PC-3 (cell line): ENCODE measurements at regions not wholly inside any gene's neighbourhood (a gene's known extent, or its start where the extent isn't known, plus 50 kb on each side); places are given as distances from the start of the nearest gene placed in this dataset.

Source experiments
- ATAC-seq: fragments of 200-7000 bp; cut with Tn5 transposase; 2 replicates; pipeline ENCODE4 v1.9.1; 2020; ENCODE audit warnings: mild to moderate bottlenecking, moderate library complexity
- BruUV-seq: library from RNA; stranded (reverse); fragments of 400-500 nt; replicated peaks from 2 replicates; lab custom pipeline; 2021; lab: Mats Ljungman, UMichigan
- CTCF ChIA-PET: fragments of 300-600 bp; sonication (Branson Sonifier 250); formaldehyde crosslinking; loops from one replicate; lab custom pipeline; 2022; ENCODE audit warnings: antibody characterized with exemption; lab: Charles Lee
- POLR2A ChIA-PET: fragments of 300-600 bp; sonication (Branson Sonifier 250); formaldehyde crosslinking; loops from one replicate; lab custom pipeline; 2022; ENCODE audit warnings: antibody characterized with exemption; ENCODE audit not compliant: unreplicated experiment; lab: Charles Lee
- DNase-seq: peaks from one replicate; pipeline ENCODE4 v3.0.0-alpha.2; 2015
- H2AFZ ChIP-seq: fragments of 300-600 bp; sonication (generic); 2 replicates; pipeline ENCODE4 v1.6.0; 2016; ENCODE audit warnings: antibody characterized with exemption, low read length
- H3F3A ChIP-seq: fragments of 300-600 bp; sonication (generic); one replicate; pipeline ENCODE4 v1.6.0; 2017; ENCODE audit warnings: antibody characterized with exemption, low read length, control low read depth, mild to moderate bottlenecking; ENCODE audit not compliant: unreplicated experiment
- H3K27ac ChIP-seq: fragments of 300-600 bp; sonication (generic); 2 replicates; pipeline ENCODE4 v1.5.1; 2016; ENCODE audit warnings: mild to moderate bottlenecking, low read length
- H3K27me3 ChIP-seq: fragments of 300-600 bp; sonication (generic); 2 replicates; pipeline ENCODE4 v1.6.1; 2016; ENCODE audit warnings: low read length, mixed read lengths
- H3K36me3 ChIP-seq: fragments of 300-600 bp; sonication (generic); 2 replicates; pipeline ENCODE4 v1.6.1; 2016; ENCODE audit warnings: low read depth, mixed run types, low read length, mixed read lengths
- H3K4me1 ChIP-seq: fragments of 300-600 bp; sonication (generic); 2 replicates; pipeline ENCODE4 v1.5.1; 2016; ENCODE audit warnings: low read length; ENCODE audit not compliant: insufficient read depth
- H3K4me2 ChIP-seq: fragments of 300-600 bp; sonication (generic); 2 replicates; pipeline ENCODE4 v1.6.0; 2016; ENCODE audit warnings: low read length
- H3K4me3 ChIP-seq: fragments of 300-600 bp; sonication (generic); 2 replicates; pipeline ENCODE4 v1.5.1; 2016; ENCODE audit warnings: mild to moderate bottlenecking, low read length, mixed read lengths
- H3K79me2 ChIP-seq: fragments of 300-600 bp; sonication (generic); 2 replicates; pipeline ENCODE4 v1.6.1; 2017; ENCODE audit warnings: low read length, mixed read lengths
- H3K9ac ChIP-seq: fragments of 300-600 bp; sonication (generic); 2 replicates; pipeline ENCODE4 v1.6.0; 2016; ENCODE audit warnings: mild to moderate bottlenecking, low read length
- H3K9me2 ChIP-seq: fragments of 300-600 bp; sonication (generic); replicated peaks from 2 replicates; pipeline ENCODE4 v1.6.1; 2016; ENCODE audit warnings: mixed run types, low read length, mixed read lengths
- H3K9me3 ChIP-seq: fragments of 300-600 bp; sonication (generic); 2 replicates; pipeline ENCODE4 v1.6.1; 2016; ENCODE audit warnings: low read length, mixed read lengths
- H4K20me1 ChIP-seq: fragments of 300-600 bp; sonication (generic); 2 replicates; pipeline ENCODE4 v1.6.1; 2016; ENCODE audit warnings: low read length, mixed read lengths
- CTCF ChIP-seq: fragments of 300-600 bp; sonication (generic); conservative IDR thresholded peaks from 2 replicates; pipeline ENCODE4 v1.5.1; 2017; ENCODE audit warnings: antibody characterized with exemption, low read depth, mild to moderate bottlenecking, low read length
- EZH2 ChIP-seq: fragments of 300-600 bp; sonication (generic); IDR thresholded peaks from one replicate; pipeline ENCODE4 v1.6.1; 2017; ENCODE audit warnings: antibody characterized with exemption, mild to moderate bottlenecking, low read length; ENCODE audit not compliant: unreplicated experiment
- EZH2phosphoT487 ChIP-seq: fragments of 300-600 bp; sonication (generic); IDR thresholded peaks from 2 replicates; pipeline ENCODE4 v1.6.1; 2018; ENCODE audit warnings: mild to moderate bottlenecking, antibody characterized with exemption, low read length, borderline replicate concordance
- intact Hi-C: fragments of 100-400 bp; cut with micrococcal nuclease; formaldehyde crosslinking; loops from 2 replicates; pipeline ENCODE4 v1.9.0; 2023

- H3K27ac ChIP-seq: no peak overlapping the region
- H3K9me3 ChIP-seq: no peaks in the 10 kb centered on the region
- no peaks in the 10 kb centered on the region for H4K20me1 ChIP-seq
- TF ChIP-seq EZH2phosphoT487: no peak
- no peak for TF ChIP-seq EZH2
- TF ChIP-seq CTCF: no peak
- no peak overlapping the region for H3K4me2 ChIP-seq
- ChIA-PET CTCF (no interaction called here), POLR2A (no interaction called here)
- no peaks in the 10 kb centered on the region for H3K27me3 ChIP-seq
- H3K4me1 ChIP-seq: no peaks in the 10 kb centered on the region
- H3F3A ChIP-seq: no peaks in the 10 kb centered on the region
- H3K36me3 ChIP-seq: no peaks in the 10 kb centered on the region
- no peak overlapping the region for H2AFZ ChIP-seq
- no peak overlapping the region for H3K9ac ChIP-seq
- intact Hi-C loops: no loop called here
- no peak overlapping the region for H3K4me3 ChIP-seq
- no peak for DNase-seq
- BruUV-seq: no TSS peak
- no peaks in the 10 kb centered on the region for H3K9me2 ChIP-seq
- H3K79me2 ChIP-seq: no peaks in the 10 kb centered on the region
- ATAC-seq: no peak
Observed at GRCh38 chr9:80595192-80595591, 1023.4 kb downstream of the TLE4 start.

- no peaks in the 10 kb centered on the region for H3K27me3 ChIP-seq
- H3K4me2 ChIP-seq: no peak overlapping the region
- no peaks in the 10 kb centered on the region for H3F3A ChIP-seq
- intact Hi-C loops: no loop called here
- CTCF ChIA-PET: no interaction called here
- no peak overlapping the region for H3K27ac ChIP-seq
- no peak for DNase-seq
- POLR2A ChIA-PET: no interaction called here
- H4K20me1 ChIP-seq: no peaks in the 10 kb centered on the region
- no peak overlapping the region for H3K9ac ChIP-seq
- H3K9me2 ChIP-seq: no peaks in the 10 kb centered on the region
- no peaks in the 10 kb centered on the region for H3K36me3 ChIP-seq
- no peaks in the 10 kb centered on the region for H3K4me1 ChIP-seq
- H3K4me3 ChIP-seq: no peak overlapping the region
- TF ChIP-seq EZH2phosphoT487: no peak
- no peak overlapping the region for H2AFZ ChIP-seq
- ATAC-seq: no peak
- no peaks in the 10 kb centered on the region for H3K9me3 ChIP-seq
- BruUV-seq: no TSS peak
- no peaks in the 10 kb centered on the region for H3K79me2 ChIP-seq
Observed at GRCh38 chr9:80592413-80592812, 1020.6 kb downstream of the TLE4 start.

GRCh38 chr9:80586786-80587330 lies 1015.1 kb downstream of the TLE4 start:
- Histone ChIP-seq H3K27me3 (no peaks in the 10 kb centered on the region), H3K27ac (no peak overlapping the region), H3K79me2 (no peaks in the 10 kb centered on the region), H3K4me3 (no peak overlapping the region), H3F3A (no peaks in the 10 kb centered on the region), H3K4me1 (no peaks in the 10 kb centered on the region), H3K9ac (no peak overlapping the region), H3K36me3 (no peaks in the 10 kb centered on the region), H3K9me2 (no peaks in the 10 kb centered on the region), H3K9me3 (no peaks in the 10 kb centered on the region), H3K4me2 (no peak overlapping the region), H2AFZ (no peak overlapping the region), H4K20me1 (no peaks in the 10 kb centered on the region)
- intact Hi-C loops: no loop called here
- no TSS peak for BruUV-seq
- DNase-seq (no peak), ATAC-seq (no peak)
- POLR2A ChIA-PET: no interaction called here
- CTCF ChIA-PET: no interaction called here
- no peak for TF ChIP-seq EZH2phosphoT487
- no peak for TF ChIP-seq CTCF
- no peak for TF ChIP-seq EZH2
